T47D (cell line): ENCODE measurements at regions not wholly inside any gene's neighbourhood (a gene's known extent, or its start where the extent isn't known, plus 50 kb on each side); places are given as distances from the start of the nearest gene placed in this dataset.

ENCODE experiments used
- DNase-seq, 2 experiments: peaks; one replicate each; pipeline versions ENCODE4 v3.0.0 to v3.0.0-alpha.2; 2011 to 2012; ENCODE audit warnings: low read depth in 1 of 2, low spot score in 1 of 2
- JUND ChIP-seq: IDR thresholded peaks from 2 replicates; pipeline ENCODE4 v1.6.1; 2012; ENCODE audit warnings: low read depth
- in situ Hi-C: cut with HindIII; loops from 2 replicates; pipeline ENCODE4 v1.10.0; 2016; ENCODE audit warnings: low sequenced_read_pairs, low pct_unique_long_range_greater_than_20kb

GRCh38 chr11:69562816-69563215 lies 78.1 kb upstream of the CCND1 start:
- no peak for TF ChIP-seq JUND
- no peak for DNase-seq
- in situ Hi-C loops, result no loop called here

- in situ Hi-C loops, result no loop called here
- TF ChIP-seq JUND, result no peak
- no peak for DNase-seq
Observed at GRCh38 chr11:69563306-69563705, 77.7 kb upstream of the CCND1 start.

- peak in 1 of 2 experiments; percentile 65 for DNase-seq
- in situ Hi-C loops, result no loop called here
- TF ChIP-seq JUND, result no peak
Observed at GRCh38 chr11:69563946-69564775, 76.8 kb upstream of the CCND1 start.

- no peak for DNase-seq
- in situ Hi-C loops, result no loop called here
- no peak for TF ChIP-seq JUND
Observed at GRCh38 chr11:69566001-69566400, 75.0 kb upstream of the CCND1 start.

GRCh38 chr11:69567951-69568808 lies 72.8 kb upstream of the CCND1 start:
- DNase-seq, result no peak
- in situ Hi-C loops, result no loop called here
- TF ChIP-seq JUND, result no peak

- in situ Hi-C loops, result no loop called here
- TF ChIP-seq JUND, result no peak
Observed at GRCh38 chr11:69568809-69569097, 72.2 kb upstream of the CCND1 start.

GRCh38 chr11:69569306-69570200 lies 71.4 kb upstream of the CCND1 start:
- TF ChIP-seq JUND, result no peak
- DNase-seq, result no peak
- in situ Hi-C loops, result no loop called here

More at GRCh38 chr11:69568809-69569097, 72.2 kb upstream of the CCND1 start:
- DNase-seq, result no peak

- in situ Hi-C loops, result no loop called here
- DNase-seq, result no peak
- no peak for TF ChIP-seq JUND
Observed at GRCh38 chr11:69572233-69572860, 68.6 kb upstream of the CCND1 start.

GRCh38 chr11:69572861-69573260 lies 68.1 kb upstream of the CCND1 start:
- no peak for DNase-seq
- in situ Hi-C loops, result no loop called here
- no peak for TF ChIP-seq JUND

- no peak for DNase-seq
- TF ChIP-seq JUND, result no peak
- in situ Hi-C loops, result no loop called here
Observed at GRCh38 chr11:69573761-69574607, 67.0 kb upstream of the CCND1 start.

GRCh38 chr11:69574608-69575255 lies 66.2 kb upstream of the CCND1 start:
- in situ Hi-C loops, result no loop called here

More at GRCh38 chr11:69574608-69575255, 66.2 kb upstream of the CCND1 start:
- no peak for DNase-seq
- no peak for TF ChIP-seq JUND
